ENCODE measurements at regions not wholly inside any gene's neighbourhood (a gene's known extent, or its start where the extent isn't known, plus 50 kb on each side); places are given as distances from the start of the nearest gene placed in this dataset.

GRCh38 chr9:28407351-28407750, 834.1 kb upstream of the C9orf72 start (continued):
- TF ChIP-seq CTCF (IDR thresholded peaks at IDR 0.05 in 2 of 3, conservative IDR thresholded peaks at IDR 0.05 in 1 of 3; ENCODE audit: control insufficient read depth in 2 of 3, extremely low read depth in 1 of 3, insufficient read depth in 1 of 3, low read depth in 3 of 3, low read length in 3 of 3) (no peak), CBX3 (IDR thresholded peaks at IDR 0.05; ENCODE audit: borderline replicate concordance, low read depth) (no peak), E2F8 (IDR thresholded peaks at IDR 0.05; ENCODE audit: low read depth, partially characterized antibody) (no peak), GABPA (IDR thresholded peaks at IDR 0.05; ENCODE audit: low read depth) (no peak)

- intact Hi-C loops (cut with micrococcal nuclease; ENCODE audit: unreplicated experiment), result no loop called here
- POLR2A ChIA-PET, result no interaction called here
Observed at GRCh38 chr9:28409919-28410318, 836.6 kb upstream of the C9orf72 start.

More at GRCh38 chr9:28409919-28410318, 836.6 kb upstream of the C9orf72 start:
- Histone ChIP-seq H3K9me3 (replicated peaks; ENCODE audit: control insufficient read depth, insufficient read depth, low read length) (no peaks in the 10 kb centered on the region), H3K27me3 (replicated peaks in 1 of 2; ENCODE audit: control insufficient read depth in 2 of 2, insufficient read depth in 2 of 2, low read length in 1 of 2) (no peaks in the 10 kb centered on the region), H3K79me2 (ENCODE audit: control insufficient read depth, insufficient read depth, low read length) (no peaks in the 10 kb centered on the region), H3K27ac (ENCODE audit: control insufficient read depth, insufficient read depth) (no peak overlapping the region), H3K36me3 (ENCODE audit: control insufficient read depth in 2 of 2, insufficient read depth in 2 of 2, low read length in 1 of 2) (no peaks in the 10 kb centered on the region), H3K4me1 (ENCODE audit: control insufficient read depth, insufficient read depth, low read length) (no peaks in the 10 kb centered on the region), H3K9ac (ENCODE audit: control insufficient read depth, insufficient read depth, low read length) (no peak overlapping the region), H3K4me2 (ENCODE audit: control insufficient read depth, insufficient read depth) (no peak overlapping the region), H3K4me3 (no peak overlapping the region), H4K20me1 (ENCODE audit: control insufficient read depth, insufficient read depth) (no peaks in the 10 kb centered on the region), H2AFZ (ENCODE audit: control insufficient read depth, low read depth, low read length) (no peak overlapping the region)
- ChIA-PET RAD21 (ENCODE audit: unreplicated experiment) (no interaction called here), SMC1A (ENCODE audit: uncharacterized antibody, unreplicated experiment) (no interaction called here), CTCF (no interaction called here)
- no TSS peak for BruUV-seq (replicated peaks)
- DNase-seq (ENCODE audit: low read depth, low spot score) (no peak), ATAC-seq (no peak), FAIRE-seq (no peak)
- in situ Hi-C loops (cut with MboI), result no loop called here
- TF ChIP-seq SP1 (IDR thresholded peaks at IDR 0.05; ENCODE audit: low read depth, low read length) (no peak), POLR2AphosphoS5 (IDR thresholded peaks at IDR 0.05; ENCODE audit: low read length) (no peak), ZZZ3 (IDR thresholded peaks at IDR 0.05; ENCODE audit: control insufficient read depth, insufficient read length, low read depth) (no peak), ZNF207 (IDR thresholded peaks at IDR 0.05; ENCODE audit: borderline replicate concordance) (no peak), SIX5 (IDR thresholded peaks at IDR 0.05; ENCODE audit: low read depth, low read length, severe bottlenecking) (no peak), HDGF (IDR thresholded peaks at IDR 0.05) (no peak), EED (IDR thresholded peaks at IDR 0.05; ENCODE audit: low read depth) (no peak), SUZ12 (IDR thresholded peaks at IDR 0.05; ENCODE audit: unreplicated experiment) (no peak), EZH2 (IDR thresholded peaks at IDR 0.05; ENCODE audit: borderline replicate concordance, control insufficient read depth, low read depth, low read length) (no peak), PAX8 (IDR thresholded peaks at IDR 0.05) (no peak)
- 0% methylated on average over 1 of the region's 1 CpG for WGBS (ENCODE audit: insufficient coverage, insufficient replicate concordance, low lambda C conversion rate, missing lambda C conversion rate)
